ENCODE measurements at regions not wholly inside any gene's neighbourhood (a gene's known extent, or its start where the extent isn't known, plus 50 kb on each side); places are given as distances from the start of the nearest gene placed in this dataset.

GRCh38 chr9:109941771-109942170 lies 161.8 kb downstream of the PALM2AKAP2 start:
- TF ChIP-seq CTCF (IDR thresholded peaks at IDR 0.05): no peak
- no peak for TF ChIP-seq POLR2AphosphoS5 (IDR thresholded peaks at IDR 0.05)
- no peak for TF ChIP-seq POLR2A (IDR thresholded peaks at IDR 0.05)
